ENCODE measurements at regions not wholly inside any gene's neighbourhood (a gene's known extent, or its start where the extent isn't known, plus 50 kb on each side); places are given as distances from the start of the nearest gene placed in this dataset.

GRCh38 chr9:129482521-129483414 lies 138.1 kb downstream of the C9orf50 start:
- H3K9ac ChIP-seq (ENCODE audit: low read depth, low read length): peak overlapping the region; percentile 54
- peaks cover 18% of the 10 kb centered on the region for H3K4me1 ChIP-seq (ENCODE audit: insufficient read depth, low read length)
- H3K9me3 ChIP-seq (ENCODE audit: control insufficient read depth, insufficient read depth, low read length): no peaks in the 10 kb centered on the region
- H3K36me3 ChIP-seq (ENCODE audit: insufficient read depth, low read length): no peaks in the 10 kb centered on the region

- H3K9ac ChIP-seq (ENCODE audit: low read depth, low read length): peak overlapping the region; percentile 41; the same call in 1 of the 2 replicates
- no peaks in the 10 kb centered on the region for H3K9me3 ChIP-seq (ENCODE audit: control insufficient read depth, insufficient read depth, low read length)
- peaks cover 11% of the 10 kb centered on the region for H3K4me1 ChIP-seq (ENCODE audit: insufficient read depth, low read length)
- no peaks in the 10 kb centered on the region for H3K36me3 ChIP-seq (ENCODE audit: insufficient read depth, low read length)
These were observed 138.9 kb downstream of the C9orf50 start for GRCh38 chr9:129481810-129482511.

GRCh38 chr9:129481424-129481809 lies 139.5 kb downstream of the C9orf50 start:
- no peak overlapping the region for H3K9ac ChIP-seq (ENCODE audit: low read depth, low read length)
- H3K9me3 ChIP-seq (ENCODE audit: control insufficient read depth, insufficient read depth, low read length): no peaks in the 10 kb centered on the region
- H3K36me3 ChIP-seq (ENCODE audit: insufficient read depth, low read length): no peaks in the 10 kb centered on the region
- peaks cover 11% of the 10 kb centered on the region for H3K4me1 ChIP-seq (ENCODE audit: insufficient read depth, low read length)

- Histone ChIP-seq H3K9ac (ENCODE audit: low read depth, low read length) (no peak overlapping the region), H3K4me1 (ENCODE audit: insufficient read depth, low read length) (peaks cover 7% of the 10 kb centered on the region; the same call in 1 of the 2 replicates), H3K36me3 (ENCODE audit: insufficient read depth, low read length) (no peaks in the 10 kb centered on the region), H3K9me3 (ENCODE audit: control insufficient read depth, insufficient read depth, low read length) (no peaks in the 10 kb centered on the region)
These were observed 140.2 kb downstream of the C9orf50 start for GRCh38 chr9:129480745-129481144.

GRCh38 chr9:129480227-129480626 lies 140.7 kb downstream of the C9orf50 start:
- H3K4me1 ChIP-seq (ENCODE audit: insufficient read depth, low read length): peaks cover 4% of the 10 kb centered on the region; the same call in 1 of the 2 replicates
- no peaks in the 10 kb centered on the region for H3K36me3 ChIP-seq (ENCODE audit: insufficient read depth, low read length)
- no peak overlapping the region for H3K9ac ChIP-seq (ENCODE audit: low read depth, low read length)
- no peaks in the 10 kb centered on the region for H3K9me3 ChIP-seq (ENCODE audit: control insufficient read depth, insufficient read depth, low read length)

GRCh38 chr9:129479631-129480011 lies 141.3 kb downstream of the C9orf50 start:
- Histone ChIP-seq H3K36me3 (ENCODE audit: insufficient read depth, low read length) (no peaks in the 10 kb centered on the region), H3K9ac (ENCODE audit: low read depth, low read length) (no peak overlapping the region), H3K4me1 (ENCODE audit: insufficient read depth, low read length) (peaks cover 4% of the 10 kb centered on the region; the same call in 1 of the 2 replicates), H3K9me3 (ENCODE audit: control insufficient read depth, insufficient read depth, low read length) (peaks cover 5% of the 10 kb centered on the region; the same call in 1 of the 2 replicates)

- Histone ChIP-seq H3K9ac (ENCODE audit: low read depth, low read length) (no peak overlapping the region), H3K36me3 (ENCODE audit: insufficient read depth, low read length) (no peaks in the 10 kb centered on the region), H3K9me3 (ENCODE audit: control insufficient read depth, insufficient read depth, low read length) (peaks cover 6% of the 10 kb centered on the region; the same call in 1 of the 2 replicates), H3K4me1 (ENCODE audit: insufficient read depth, low read length) (peaks cover 4% of the 10 kb centered on the region; the same call in 1 of the 2 replicates)
These were observed 141.8 kb downstream of the C9orf50 start for GRCh38 chr9:129478961-129479630.

- Histone ChIP-seq H3K36me3 (ENCODE audit: insufficient read depth, low read length) (no peaks in the 10 kb centered on the region), H3K4me1 (ENCODE audit: insufficient read depth, low read length) (peaks cover 4% of the 10 kb centered on the region; the same call in 1 of the 2 replicates), H3K9me3 (ENCODE audit: control insufficient read depth, insufficient read depth, low read length) (peaks cover 6% of the 10 kb centered on the region; the same call in 1 of the 2 replicates), H3K9ac (ENCODE audit: low read depth, low read length) (no peak overlapping the region)
These were observed 142.4 kb downstream of the C9orf50 start for GRCh38 chr9:129478461-129478860.

- peaks cover 6% of the 10 kb centered on the region; the same call in 1 of the 2 replicates for H3K9me3 ChIP-seq (ENCODE audit: control insufficient read depth, insufficient read depth, low read length)
- no peak overlapping the region for H3K9ac ChIP-seq (ENCODE audit: low read depth, low read length)
- peaks cover 12% of the 10 kb centered on the region; the same call in 1 of the 2 replicates for H3K4me1 ChIP-seq (ENCODE audit: insufficient read depth, low read length)
These were observed 143.9 kb downstream of the C9orf50 start for GRCh38 chr9:129476821-129477611.

GRCh38 chr9:129474740-129475404 lies 146.0 kb downstream of the C9orf50 start:
- H3K4me1 ChIP-seq (ENCODE audit: insufficient read depth, low read length): peaks cover 22% of the 10 kb centered on the region; the same call in 1 of the 2 replicates
- peaks cover 6% of the 10 kb centered on the region; the same call in 1 of the 2 replicates for H3K9me3 ChIP-seq (ENCODE audit: control insufficient read depth, insufficient read depth, low read length)
- H3K36me3 ChIP-seq (ENCODE audit: insufficient read depth, low read length): no peaks in the 10 kb centered on the region
- no peak overlapping the region for H3K9ac ChIP-seq (ENCODE audit: low read depth, low read length)

More at GRCh38 chr9:129476821-129477611, 143.9 kb downstream of the C9orf50 start:
- no peaks in the 10 kb centered on the region for H3K36me3 ChIP-seq (ENCODE audit: insufficient read depth, low read length)

- peaks cover 28% of the 10 kb centered on the region for H3K4me1 ChIP-seq (ENCODE audit: insufficient read depth, low read length)
These were observed 147.2 kb downstream of the C9orf50 start for GRCh38 chr9:129473523-129474244.

GRCh38 chr9:129472651-129473102 lies 148.2 kb downstream of the C9orf50 start:
- H3K4me1 ChIP-seq (ENCODE audit: insufficient read depth, low read length): peaks cover 28% of the 10 kb centered on the region
- H3K9ac ChIP-seq (ENCODE audit: low read depth, low read length): no peak overlapping the region
- no peaks in the 10 kb centered on the region for H3K36me3 ChIP-seq (ENCODE audit: insufficient read depth, low read length)
- peaks cover 6% of the 10 kb centered on the region; the same call in 1 of the 2 replicates for H3K9me3 ChIP-seq (ENCODE audit: control insufficient read depth, insufficient read depth, low read length)

More at GRCh38 chr9:129473523-129474244, 147.2 kb downstream of the C9orf50 start:
- no peaks in the 10 kb centered on the region for H3K36me3 ChIP-seq (ENCODE audit: insufficient read depth, low read length)
- H3K9me3 ChIP-seq (ENCODE audit: control insufficient read depth, insufficient read depth, low read length): peaks cover 6% of the 10 kb centered on the region; the same call in 1 of the 2 replicates
- no peak overlapping the region for H3K9ac ChIP-seq (ENCODE audit: low read depth, low read length)

Data from ES-I3 (cell line).